ENCODE measurements at regions not wholly inside any gene's neighbourhood (a gene's known extent, or its start where the extent isn't known, plus 50 kb on each side); places are given as distances from the start of the nearest gene placed in this dataset.

DNA sequence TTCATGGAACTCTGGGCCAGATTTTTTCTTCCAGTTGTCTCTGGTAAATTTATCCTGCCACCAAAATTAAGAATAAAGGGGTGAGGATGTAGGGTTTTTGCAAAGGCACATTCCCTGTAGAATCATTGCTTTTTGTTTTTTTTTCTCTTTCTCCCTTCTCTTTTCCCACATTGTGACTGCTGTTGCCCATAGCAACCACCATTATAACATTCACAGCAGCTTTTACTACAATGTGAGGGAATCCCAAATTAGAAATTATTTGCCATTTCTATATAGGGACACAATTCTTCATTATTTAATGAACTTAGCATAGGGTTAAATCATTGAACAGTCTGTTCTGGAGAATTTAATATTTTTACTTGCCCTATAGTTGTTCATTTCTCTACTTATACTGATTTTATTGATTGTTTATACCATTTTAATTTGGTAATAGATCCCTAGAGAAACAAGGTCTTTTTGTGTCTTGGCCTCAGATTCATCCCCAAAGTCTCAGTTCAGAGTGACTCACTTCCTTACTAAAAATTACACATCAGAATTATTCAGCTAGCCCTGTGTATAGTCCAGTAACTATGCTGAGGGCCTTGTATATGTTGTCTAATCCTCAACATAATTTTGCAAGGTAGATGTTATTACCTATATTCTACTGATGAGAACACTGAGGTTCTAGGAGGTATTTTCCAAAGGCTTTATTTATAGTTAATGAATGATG, 80.8 kb upstream of the ANK2 start:
- H3K9me3 ChIP-seq: no peaks in the 10 kb centered on the region
- Mint-ChIP-seq H3K9me3 (ENCODE audit: unreplicated experiment) (no peaks in the 10 kb centered on the region), H3K36me3 (ENCODE audit: insufficient read depth, unreplicated experiment) (no peaks in the 10 kb centered on the region), H3K27ac (ENCODE audit: unreplicated experiment) (no peak overlapping the region), H3K4me3 (ENCODE audit: unreplicated experiment) (no peak overlapping the region), H3K27me3 (ENCODE audit: insufficient read depth, unreplicated experiment) (peaks cover 2% of the 10 kb centered on the region), H3K4me1 (ENCODE audit: low read depth, unreplicated experiment) (no peaks in the 10 kb centered on the region)
- intact Hi-C loops (cut with micrococcal nuclease; ENCODE audit: unreplicated experiment): no loop called here
- no peak overlapping the region for H3K4me3 ChIP-seq (ENCODE audit: low read depth, low read length)
- H3K27me3 ChIP-seq (replicated peaks; ENCODE audit: control insufficient read depth, insufficient read depth, low read length): no peaks in the 10 kb centered on the region
- H3K4me1 ChIP-seq: no peaks in the 10 kb centered on the region
- ChIA-PET POLR2A (no interaction called here), CTCF (interaction anchor here (0.5 kb wide), 1 partner anchor 177 kb away, joined by 4 read pairs; no protein-coding TSS in a partner anchor)
- no TSS peak for BruUV-seq (replicated peaks)
- H3K36me3 ChIP-seq (ENCODE audit: control insufficient read depth, insufficient read depth, low read length): no peaks in the 10 kb centered on the region
- TF ChIP-seq CTCF (IDR thresholded peaks at IDR 0.05; ENCODE audit: insufficient read depth in 1 of 2, low read depth in 1 of 2, low read length in 1 of 2, severe bottlenecking in 1 of 2, unreplicated experiment in 1 of 2): no peak
- DNase-seq: no peak

DNA sequence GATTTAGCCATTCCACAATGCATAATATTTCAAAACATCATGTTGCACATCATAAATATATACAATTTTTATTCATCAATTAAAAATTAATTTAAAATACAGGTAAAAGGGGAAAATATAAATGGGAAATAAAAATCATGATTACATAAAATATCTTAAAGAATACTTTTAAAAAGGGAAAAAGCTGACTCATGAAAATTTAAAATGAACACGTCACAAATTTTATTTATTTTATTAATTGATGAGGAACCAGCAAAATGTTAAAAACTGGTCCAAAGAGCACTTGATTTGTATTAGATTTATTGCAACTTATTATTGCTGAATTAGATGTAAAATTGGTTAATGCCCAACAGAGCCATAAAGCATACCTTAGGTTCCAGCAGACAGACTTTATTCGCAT, 78.5 kb upstream of the ANK2 start:
- no peaks in the 10 kb centered on the region for H3K9me3 Mint-ChIP-seq (ENCODE audit: unreplicated experiment)
- no peaks in the 10 kb centered on the region for H3K9me3 ChIP-seq
- BruUV-seq (replicated peaks): no TSS peak
- POLR2A ChIA-PET: no interaction called here
- CTCF ChIA-PET: no interaction called here
- H3K4me1 Mint-ChIP-seq (ENCODE audit: low read depth, unreplicated experiment): no peaks in the 10 kb centered on the region
- H3K36me3 Mint-ChIP-seq (ENCODE audit: insufficient read depth, unreplicated experiment): no peaks in the 10 kb centered on the region
- no peak for DNase-seq
- no peaks in the 10 kb centered on the region for H3K36me3 ChIP-seq (ENCODE audit: control insufficient read depth, insufficient read depth, low read length)
- H3K27me3 Mint-ChIP-seq (ENCODE audit: insufficient read depth, unreplicated experiment): peaks cover 2% of the 10 kb centered on the region
- no peaks in the 10 kb centered on the region for H3K4me1 ChIP-seq
- H3K4me3 Mint-ChIP-seq (ENCODE audit: unreplicated experiment): no peak overlapping the region
- H3K27ac Mint-ChIP-seq (ENCODE audit: unreplicated experiment): no peak overlapping the region
- TF ChIP-seq CTCF (IDR thresholded peaks at IDR 0.05; ENCODE audit: insufficient read depth in 1 of 2, low read depth in 1 of 2, low read length in 1 of 2, severe bottlenecking in 1 of 2, unreplicated experiment in 1 of 2): no peak
- intact Hi-C loops (cut with micrococcal nuclease; ENCODE audit: unreplicated experiment): no loop called here
- H3K27me3 ChIP-seq (replicated peaks; ENCODE audit: control insufficient read depth, insufficient read depth, low read length): no peaks in the 10 kb centered on the region
- no peak overlapping the region for H3K4me3 ChIP-seq (ENCODE audit: low read depth, low read length)

GRCh38 chr4:112973750-112974251, 75.7 kb upstream of the ANK2 start:
- intact Hi-C loops (cut with micrococcal nuclease; ENCODE audit: unreplicated experiment): no loop called here
- no peak overlapping the region for H3K27ac Mint-ChIP-seq (ENCODE audit: unreplicated experiment)
- Histone ChIP-seq H3K36me3 (ENCODE audit: control insufficient read depth, insufficient read depth, low read length) (no peaks in the 10 kb centered on the region), H3K9me3 (no peaks in the 10 kb centered on the region), H3K4me1 (no peaks in the 10 kb centered on the region), H3K4me3 (ENCODE audit: low read depth, low read length) (no peak overlapping the region), H3K27me3 (replicated peaks; ENCODE audit: control insufficient read depth, insufficient read depth, low read length) (no peaks in the 10 kb centered on the region)
- no peaks in the 10 kb centered on the region for H3K36me3 Mint-ChIP-seq (ENCODE audit: insufficient read depth, unreplicated experiment)
- DNase-seq: no peak
- TF ChIP-seq CTCF (IDR thresholded peaks at IDR 0.05; ENCODE audit: insufficient read depth in 1 of 2, low read depth in 1 of 2, low read length in 1 of 2, severe bottlenecking in 1 of 2, unreplicated experiment in 1 of 2): no peak
- BruUV-seq (replicated peaks): no TSS peak
- no peaks in the 10 kb centered on the region for H3K27me3 Mint-ChIP-seq (ENCODE audit: insufficient read depth, unreplicated experiment)
- ChIA-PET CTCF (no interaction called here), POLR2A (no interaction called here)
- no peaks in the 10 kb centered on the region for H3K9me3 Mint-ChIP-seq (ENCODE audit: unreplicated experiment)
- H3K4me1 Mint-ChIP-seq (ENCODE audit: low read depth, unreplicated experiment): no peaks in the 10 kb centered on the region
- no peak overlapping the region for H3K4me3 Mint-ChIP-seq (ENCODE audit: unreplicated experiment)
